ENCODE measurements at regions not wholly inside any gene's neighbourhood (a gene's known extent, or its start where the extent isn't known, plus 50 kb on each side); places are given as distances from the start of the nearest gene placed in this dataset.
"Not testable (repeated sequence)": the region's sequence is repeated elsewhere in the genome, so short reads cannot be mapped to it uniquely, and the experiment has no call there.

- Histone ChIP-seq H3K9me3 (ENCODE audit: low read length) (peaks cover 4% of the 10 kb centered on the region), H4K20me1 (ENCODE audit: insufficient read depth) (no peaks in the 10 kb centered on the region), H2AFZ (ENCODE audit: low read depth, low read length) (no peak overlapping the region), H3K79me2 (replicated peaks; ENCODE audit: insufficient read depth, low read length) (no peaks in the 10 kb centered on the region), H3K36me3 (ENCODE audit: insufficient read depth, low read length) (no peaks in the 10 kb centered on the region), H3K9me2 (ENCODE audit: insufficient read depth, low read length) (no peaks in the 10 kb centered on the region), H3K27ac (ENCODE audit: low read length) (no peak overlapping the region), H3K9ac (ENCODE audit: low read length) (no peak overlapping the region), H3K4me2 (ENCODE audit: low read length) (no peak overlapping the region), H3K4me3 (ENCODE audit: low read length) (no peak overlapping the region), H3F3A (ENCODE audit: insufficient read depth, low read length, poor library complexity, severe bottlenecking) (no peaks in the 10 kb centered on the region), H3K27me3 (ENCODE audit: insufficient read depth, low read depth, low read length) (no peaks in the 10 kb centered on the region)
- no peak for TF ChIP-seq RAD21 (conservative IDR thresholded peaks at IDR 0.05)
- no peak for TF ChIP-seq EP300 (conservative IDR thresholded peaks at IDR 0.05; ENCODE audit: poor library complexity, severe bottlenecking)
- no peak for TF ChIP-seq EZH2 (IDR thresholded peaks at IDR 0.05; ENCODE audit: borderline replicate concordance, insufficient read depth, low read length, poor library complexity, severe bottlenecking)
- TF ChIP-seq CTCF (IDR thresholded peaks at IDR 0.05; ENCODE audit: poor library complexity, severe bottlenecking): no peak
- TF ChIP-seq TAF1 (IDR thresholded peaks at IDR 0.05; ENCODE audit: low read depth): no peak
- TF ChIP-seq POLR2AphosphoS5 (IDR thresholded peaks at IDR 0.05): no peak
- TF ChIP-seq MXI1 (conservative IDR thresholded peaks at IDR 0.05; ENCODE audit: poor library complexity, severe bottlenecking): no peak
- TF ChIP-seq SMC3 (conservative IDR thresholded peaks at IDR 0.05; ENCODE audit: poor library complexity): no peak
- TF ChIP-seq REST (IDR thresholded peaks at IDR 0.05; ENCODE audit: borderline replicate concordance): no peak
Measured at GRCh38 chr4:38298868-38299713, 338.9 kb downstream of the PTTG2 start.

- H3K4me3 ChIP-seq (ENCODE audit: low read length): no peak overlapping the region
- no peak overlapping the region for H3K9ac ChIP-seq (ENCODE audit: low read length)
- TF ChIP-seq RAD21 (conservative IDR thresholded peaks at IDR 0.05): no peak
- TF ChIP-seq TAF1 (IDR thresholded peaks at IDR 0.05; ENCODE audit: low read depth): no peak
- TF ChIP-seq CTCF (IDR thresholded peaks at IDR 0.05; ENCODE audit: poor library complexity, severe bottlenecking): no peak
- no peak for TF ChIP-seq REST (IDR thresholded peaks at IDR 0.05; ENCODE audit: borderline replicate concordance)
- TF ChIP-seq EZH2 (IDR thresholded peaks at IDR 0.05; ENCODE audit: borderline replicate concordance, insufficient read depth, low read length, poor library complexity, severe bottlenecking): no peak
- no peak for TF ChIP-seq MXI1 (conservative IDR thresholded peaks at IDR 0.05; ENCODE audit: poor library complexity, severe bottlenecking)
- TF ChIP-seq POLR2AphosphoS5 (IDR thresholded peaks at IDR 0.05): no peak
- TF ChIP-seq EP300 (conservative IDR thresholded peaks at IDR 0.05; ENCODE audit: poor library complexity, severe bottlenecking): no peak
- TF ChIP-seq SMC3 (conservative IDR thresholded peaks at IDR 0.05; ENCODE audit: poor library complexity): no peak
- H3K4me2 ChIP-seq (ENCODE audit: low read length): no peak overlapping the region
- no peak overlapping the region for H3K27ac ChIP-seq (ENCODE audit: low read length)
- no peaks in the 10 kb centered on the region for H4K20me1 ChIP-seq (ENCODE audit: insufficient read depth)
- no peaks in the 10 kb centered on the region for H3K36me3 ChIP-seq (ENCODE audit: insufficient read depth, low read length)
- no peak overlapping the region for H2AFZ ChIP-seq (ENCODE audit: low read depth, low read length)
- H3K9me3 ChIP-seq (ENCODE audit: low read length): peaks cover 4% of the 10 kb centered on the region
- H3K79me2 ChIP-seq (replicated peaks; ENCODE audit: insufficient read depth, low read length): no peaks in the 10 kb centered on the region
- no peaks in the 10 kb centered on the region for H3F3A ChIP-seq (ENCODE audit: insufficient read depth, low read length, poor library complexity, severe bottlenecking)
- no peaks in the 10 kb centered on the region for H3K27me3 ChIP-seq (ENCODE audit: insufficient read depth, low read depth, low read length)
- no peaks in the 10 kb centered on the region for H3K9me2 ChIP-seq (ENCODE audit: insufficient read depth, low read length)
Measured at GRCh38 chr4:38302910-38303309, 342.7 kb downstream of the PTTG2 start.

GRCh38 chr4:38304460-38304859, 344.3 kb downstream of the PTTG2 start:
- not testable (repeated sequence) for H3K9ac ChIP-seq (ENCODE audit: low read length); H3K27ac ChIP-seq (ENCODE audit: low read length); H3K79me2 ChIP-seq (replicated peaks; ENCODE audit: insufficient read depth, low read length); H4K20me1 ChIP-seq (ENCODE audit: insufficient read depth); H3K27me3 ChIP-seq (ENCODE audit: insufficient read depth, low read depth, low read length); H3K36me3 ChIP-seq (ENCODE audit: insufficient read depth, low read length); H3K9me3 ChIP-seq (ENCODE audit: low read length); H3K9me2 ChIP-seq (ENCODE audit: insufficient read depth, low read length); H2AFZ ChIP-seq (ENCODE audit: low read depth, low read length); H3K4me3 ChIP-seq (ENCODE audit: low read length); H3K4me2 ChIP-seq (ENCODE audit: low read length); H3F3A ChIP-seq (ENCODE audit: insufficient read depth, low read length, poor library complexity, severe bottlenecking)
